ENCODE measurements at regions not wholly inside any gene's neighbourhood (a gene's known extent, or its start where the extent isn't known, plus 50 kb on each side); places are given as distances from the start of the nearest gene placed in this dataset.

DNA sequence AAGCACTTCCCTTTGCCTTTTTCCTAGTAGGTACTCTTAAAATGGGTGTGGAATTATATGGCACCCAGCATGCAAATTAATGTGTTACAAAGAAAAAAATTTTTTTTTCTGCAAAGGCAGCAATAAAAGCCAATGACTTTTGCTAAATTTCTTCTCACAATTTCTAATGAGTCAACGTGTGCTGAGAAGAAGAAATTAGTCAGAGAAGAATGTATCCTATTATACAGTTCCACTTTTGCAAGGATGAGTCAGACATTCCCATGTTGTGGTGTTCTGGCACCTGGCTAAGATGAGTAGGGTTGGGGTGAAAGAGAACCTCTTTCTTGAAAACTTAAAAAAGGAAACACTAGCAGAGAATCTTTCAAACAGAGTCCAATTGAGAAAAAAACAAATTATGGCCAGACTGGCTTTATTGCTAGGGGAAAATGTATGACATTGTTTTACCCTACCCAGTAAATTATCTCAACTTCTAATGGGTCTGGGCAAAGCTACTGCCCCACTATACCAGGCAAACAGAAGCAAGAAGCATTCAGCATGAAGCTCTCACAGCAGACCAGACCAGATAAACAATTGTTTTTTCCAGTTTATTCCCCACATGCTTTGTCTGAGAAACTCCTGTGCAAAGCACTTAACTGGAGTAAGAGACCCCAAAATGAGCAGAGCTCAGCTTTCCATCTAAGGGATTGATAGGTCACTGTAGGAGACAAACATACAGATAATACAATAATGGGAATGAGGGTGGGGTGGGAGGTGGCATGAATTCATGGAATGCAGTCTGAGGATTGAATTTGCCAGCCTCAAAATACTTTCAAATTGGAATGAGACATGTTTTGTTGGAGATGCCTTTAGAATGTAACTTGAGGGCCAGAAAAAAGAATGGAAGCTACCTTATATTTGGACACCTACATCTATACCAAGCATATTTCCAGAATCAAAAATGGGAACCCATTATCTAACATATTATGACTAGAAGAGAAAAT, 220.8 kb upstream of the RFX3 start:
- TF ChIP-seq CTCF (IDR thresholded peaks at IDR 0.05) (no peak), EP300 (IDR thresholded peaks at IDR 0.05) (no peak), POLR2A (IDR thresholded peaks at IDR 0.05) (no peak)

Data from suprapubic skin (tissue), 3 donors.